ENCODE measurements at regions not wholly inside any gene's neighbourhood (a gene's known extent, or its start where the extent isn't known, plus 50 kb on each side); places are given as distances from the start of the nearest gene placed in this dataset.

DNA sequence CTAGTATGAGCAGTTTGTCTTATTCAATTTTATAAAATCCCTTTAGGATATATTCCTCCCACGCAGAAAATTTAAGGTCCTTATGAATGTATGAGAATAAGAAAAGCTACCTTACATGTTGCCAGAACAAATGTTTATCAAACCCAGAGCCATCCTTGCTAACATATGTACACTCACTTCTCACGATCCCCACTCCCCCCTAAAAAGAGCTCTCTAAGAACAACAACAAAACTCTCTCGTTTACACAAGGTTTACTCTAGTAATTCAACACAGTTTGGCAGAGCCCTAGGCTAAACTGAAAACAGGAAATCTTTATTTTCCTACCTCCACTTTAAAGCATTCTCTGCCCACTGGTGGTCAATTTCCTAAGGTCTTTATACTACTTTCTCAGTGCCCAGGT, 504.9 kb downstream of the ZEB2 start:
- intact Hi-C loops (cut with micrococcal nuclease): no loop called here
- Histone ChIP-seq H3K4me3 (no peak overlapping the region), H3K36me3 (ENCODE audit: control insufficient read depth, insufficient read depth, low read length) (no peaks in the 10 kb centered on the region), H3K4me2 (ENCODE audit: insufficient read depth, low read length) (no peak overlapping the region), H3K9me1 (ENCODE audit: control insufficient read depth, insufficient read depth, low read length) (no peaks in the 10 kb centered on the region), H3K9me3 (replicated peaks; ENCODE audit: control insufficient read depth, insufficient read depth, low read depth, low read length) (no peaks in the 10 kb centered on the region), H3K4me1 (replicated peaks in 1 of 2; ENCODE audit: control insufficient read depth in 2 of 2, insufficient read depth in 2 of 2, low read length in 2 of 2) (peaks cover 0 to under 1% of the 10 kb centered on the region in 2 experiments; a peak in 2 of 5 replicates), H3K79me2 (ENCODE audit: control insufficient read depth, insufficient read depth, low read length) (no peaks in the 10 kb centered on the region), H3K27ac (ENCODE audit: extremely low read depth, low read depth, low read length) (no peak overlapping the region), H4K20me1 (replicated peaks; ENCODE audit: control insufficient read depth, insufficient read depth, low read length) (no peaks in the 10 kb centered on the region), H2AFZ (ENCODE audit: low read depth, low read length) (no peak overlapping the region), H3K9ac (ENCODE audit: insufficient read depth in 1 of 2, low read depth in 2 of 2, low read length in 2 of 2) (no peak overlapping the region), H3K27me3 (ENCODE audit: control insufficient read depth in 2 of 2, insufficient read depth in 2 of 2, low read length in 2 of 2) (no peaks in the 10 kb centered on the region)
- no peak for FAIRE-seq
- WGBS (ENCODE audit: insufficient coverage, low coverage, missing lambda C conversion rate): 19% methylated on average over 3 of the region's 3 CpGs
- no peak for DNase-seq (ENCODE audit: extremely low read depth in 1 of 4, low spot score in 3 of 4)
- no peak for ATAC-seq
- in situ Hi-C loops (cut with MboI): no loop called here
- ChIA-PET POLR2A (interaction anchor here (0.7 to 1.3 kb wide), 2 partner anchors 12 to 13 kb away, joined by 3 read pairs; no protein-coding TSS in a partner anchor), CTCF (ENCODE audit: low intra/inter-chr PET ratio) (interaction anchor here (0.6 kb wide), 1 partner anchor 430 kb away, joined by 3 read pairs; no protein-coding TSS in a partner anchor)
- BruUV-seq (replicated peaks): no TSS peak
- no peak for TF ChIP-seq HIVEP1 (CRISPR knock-in tag; IDR thresholded peaks at IDR 0.05)
- TF ChIP-seq EP300 (IDR thresholded peaks at IDR 0.05; ENCODE audit: low read length): no peak
- no peak for TF ChIP-seq ZNF431 (CRISPR knock-in tag; IDR thresholded peaks at IDR 0.05)
- no peak for TF ChIP-seq ETV6 (IDR thresholded peaks at IDR 0.05; ENCODE audit: borderline replicate concordance in 1 of 2, low read depth in 2 of 2, low read length in 1 of 2)
- no peak for TF ChIP-seq ETV6 (CRISPR knock-in tag; IDR thresholded peaks at IDR 0.05; ENCODE audit: borderline replicate concordance)
- TF ChIP-seq POLR3A (IDR thresholded peaks at IDR 0.05; ENCODE audit: borderline replicate concordance, extremely low read depth, insufficient read depth, insufficient read length): no peak
- no peak for TF ChIP-seq ZNF707 (CRISPR knock-in tag; conservative IDR thresholded peaks at IDR 0.05)
- no peak for TF ChIP-seq PYGO2 (tag; IDR thresholded peaks at IDR 0.05)
- TF ChIP-seq, protein P1, sequence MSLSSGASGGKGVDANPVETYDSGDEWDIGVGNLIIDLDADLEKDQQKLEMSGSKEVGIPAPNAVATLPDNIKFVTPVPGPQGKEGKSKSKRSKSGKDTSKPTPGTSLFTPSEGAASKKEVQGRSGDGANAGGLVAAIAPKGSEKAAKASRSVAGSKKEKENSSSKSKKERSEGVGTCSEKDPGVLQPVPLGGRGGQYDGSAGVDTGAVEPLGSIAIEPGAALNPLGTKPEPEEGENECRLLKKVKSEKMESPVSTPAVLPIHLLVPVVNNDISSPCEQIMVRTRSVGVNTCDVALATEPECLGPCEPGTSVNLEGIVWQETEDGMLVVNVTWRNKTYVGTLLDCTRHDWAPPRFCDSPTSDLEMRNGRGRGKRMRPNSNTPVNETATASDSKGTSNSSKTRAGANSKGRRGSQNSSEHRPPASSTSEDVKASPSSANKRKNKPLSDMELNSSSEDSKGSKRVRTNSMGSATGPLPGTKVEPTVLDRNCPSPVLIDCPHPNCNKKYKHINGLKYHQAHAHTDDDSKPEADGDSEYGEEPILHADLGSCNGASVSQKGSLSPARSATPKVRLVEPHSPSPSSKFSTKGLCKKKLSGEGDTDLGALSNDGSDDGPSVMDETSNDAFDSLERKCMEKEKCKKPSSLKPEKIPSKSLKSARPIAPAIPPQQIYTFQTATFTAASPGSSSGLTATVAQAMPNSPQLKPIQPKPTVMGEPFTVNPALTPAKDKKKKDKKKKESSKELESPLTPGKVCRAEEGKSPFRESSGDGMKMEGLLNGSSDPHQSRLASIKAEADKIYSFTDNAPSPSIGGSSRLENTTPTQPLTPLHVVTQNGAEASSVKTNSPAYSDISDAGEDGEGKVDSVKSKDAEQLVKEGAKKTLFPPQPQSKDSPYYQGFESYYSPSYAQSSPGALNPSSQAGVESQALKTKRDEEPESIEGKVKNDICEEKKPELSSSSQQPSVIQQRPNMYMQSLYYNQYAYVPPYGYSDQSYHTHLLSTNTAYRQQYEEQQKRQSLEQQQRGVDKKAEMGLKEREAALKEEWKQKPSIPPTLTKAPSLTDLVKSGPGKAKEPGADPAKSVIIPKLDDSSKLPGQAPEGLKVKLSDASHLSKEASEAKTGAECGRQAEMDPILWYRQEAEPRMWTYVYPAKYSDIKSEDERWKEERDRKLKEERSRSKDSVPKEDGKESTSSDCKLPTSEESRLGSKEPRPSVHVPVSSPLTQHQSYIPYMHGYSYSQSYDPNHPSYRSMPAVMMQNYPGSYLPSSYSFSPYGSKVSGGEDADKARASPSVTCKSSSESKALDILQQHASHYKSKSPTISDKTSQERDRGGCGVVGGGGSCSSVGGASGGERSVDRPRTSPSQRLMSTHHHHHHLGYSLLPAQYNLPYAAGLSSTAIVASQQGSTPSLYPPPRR (CRISPR knock-in tag; IDR thresholded peaks at IDR 0.05; ENCODE audit: borderline replicate concordance): no peak
- TF ChIP-seq, protein P2, sequence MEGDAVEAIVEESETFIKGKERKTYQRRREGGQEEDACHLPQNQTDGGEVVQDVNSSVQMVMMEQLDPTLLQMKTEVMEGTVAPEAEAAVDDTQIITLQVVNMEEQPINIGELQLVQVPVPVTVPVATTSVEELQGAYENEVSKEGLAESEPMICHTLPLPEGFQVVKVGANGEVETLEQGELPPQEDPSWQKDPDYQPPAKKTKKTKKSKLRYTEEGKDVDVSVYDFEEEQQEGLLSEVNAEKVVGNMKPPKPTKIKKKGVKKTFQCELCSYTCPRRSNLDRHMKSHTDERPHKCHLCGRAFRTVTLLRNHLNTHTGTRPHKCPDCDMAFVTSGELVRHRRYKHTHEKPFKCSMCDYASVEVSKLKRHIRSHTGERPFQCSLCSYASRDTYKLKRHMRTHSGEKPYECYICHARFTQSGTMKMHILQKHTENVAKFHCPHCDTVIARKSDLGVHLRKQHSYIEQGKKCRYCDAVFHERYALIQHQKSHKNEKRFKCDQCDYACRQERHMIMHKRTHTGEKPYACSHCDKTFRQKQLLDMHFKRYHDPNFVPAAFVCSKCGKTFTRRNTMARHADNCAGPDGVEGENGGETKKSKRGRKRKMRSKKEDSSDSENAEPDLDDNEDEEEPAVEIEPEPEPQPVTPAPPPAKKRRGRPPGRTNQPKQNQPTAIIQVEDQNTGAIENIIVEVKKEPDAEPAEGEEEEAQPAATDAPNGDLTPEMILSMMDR (IDR thresholded peaks at IDR 0.05 in 2 of 3, conservative IDR thresholded peaks at IDR 0.05 in 1 of 3; ENCODE audit: insufficient read depth in 2 of 3, low read depth in 1 of 3, low read length in 3 of 3): no peak
- TF ChIP-seq, protein P3, sequence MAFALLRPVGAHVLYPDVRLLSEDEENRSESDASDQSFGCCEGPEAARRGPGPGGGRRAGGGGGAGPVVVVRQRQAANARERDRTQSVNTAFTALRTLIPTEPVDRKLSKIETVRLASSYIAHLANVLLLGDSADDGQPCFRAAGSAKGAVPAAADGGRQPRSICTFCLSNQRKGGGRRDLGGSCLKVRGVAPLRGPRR (CRISPR knock-in tag; IDR thresholded peaks at IDR 0.05): no peak
- no peak for TF ChIP-seq CSDE1 (IDR thresholded peaks at IDR 0.05)
- TF ChIP-seq, protein P4, sequence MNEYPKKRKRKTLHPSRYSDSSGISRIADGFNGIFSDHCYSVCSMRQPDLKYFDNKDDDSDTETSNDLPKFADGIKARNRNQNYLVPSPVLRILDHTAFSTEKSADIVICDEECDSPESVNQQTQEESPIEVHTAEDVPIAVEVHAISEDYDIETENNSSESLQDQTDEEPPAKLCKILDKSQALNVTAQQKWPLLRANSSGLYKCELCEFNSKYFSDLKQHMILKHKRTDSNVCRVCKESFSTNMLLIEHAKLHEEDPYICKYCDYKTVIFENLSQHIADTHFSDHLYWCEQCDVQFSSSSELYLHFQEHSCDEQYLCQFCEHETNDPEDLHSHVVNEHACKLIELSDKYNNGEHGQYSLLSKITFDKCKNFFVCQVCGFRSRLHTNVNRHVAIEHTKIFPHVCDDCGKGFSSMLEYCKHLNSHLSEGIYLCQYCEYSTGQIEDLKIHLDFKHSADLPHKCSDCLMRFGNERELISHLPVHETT (CRISPR knock-in tag; conservative IDR thresholded peaks at IDR 0.05 in 1 of 2, IDR thresholded peaks at IDR 0.05 in 1 of 2): no peak
